ENCODE measurements at regions not wholly inside any gene's neighbourhood (a gene's known extent, or its start where the extent isn't known, plus 50 kb on each side); places are given as distances from the start of the nearest gene placed in this dataset.
"Not testable (repeated sequence)": the region's sequence is repeated elsewhere in the genome, so short reads cannot be mapped to it uniquely, and the experiment has no call there.

GRCh38 chr5:162916368-162916767, 521.0 kb upstream of the CCNG1 start:
- Histone ChIP-seq H3K27ac (no peak overlapping the region), H3K4me3 (no peak overlapping the region), H3K36me3 (no peaks in the 10 kb centered on the region), H3K9me3 (no peaks in the 10 kb centered on the region), H3K4me1 (no peaks in the 10 kb centered on the region), H3K27me3 (no peaks in the 10 kb centered on the region)
- TF ChIP-seq, protein P1, sequence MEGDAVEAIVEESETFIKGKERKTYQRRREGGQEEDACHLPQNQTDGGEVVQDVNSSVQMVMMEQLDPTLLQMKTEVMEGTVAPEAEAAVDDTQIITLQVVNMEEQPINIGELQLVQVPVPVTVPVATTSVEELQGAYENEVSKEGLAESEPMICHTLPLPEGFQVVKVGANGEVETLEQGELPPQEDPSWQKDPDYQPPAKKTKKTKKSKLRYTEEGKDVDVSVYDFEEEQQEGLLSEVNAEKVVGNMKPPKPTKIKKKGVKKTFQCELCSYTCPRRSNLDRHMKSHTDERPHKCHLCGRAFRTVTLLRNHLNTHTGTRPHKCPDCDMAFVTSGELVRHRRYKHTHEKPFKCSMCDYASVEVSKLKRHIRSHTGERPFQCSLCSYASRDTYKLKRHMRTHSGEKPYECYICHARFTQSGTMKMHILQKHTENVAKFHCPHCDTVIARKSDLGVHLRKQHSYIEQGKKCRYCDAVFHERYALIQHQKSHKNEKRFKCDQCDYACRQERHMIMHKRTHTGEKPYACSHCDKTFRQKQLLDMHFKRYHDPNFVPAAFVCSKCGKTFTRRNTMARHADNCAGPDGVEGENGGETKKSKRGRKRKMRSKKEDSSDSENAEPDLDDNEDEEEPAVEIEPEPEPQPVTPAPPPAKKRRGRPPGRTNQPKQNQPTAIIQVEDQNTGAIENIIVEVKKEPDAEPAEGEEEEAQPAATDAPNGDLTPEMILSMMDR (IDR thresholded peaks at IDR 0.05): no peak
- DNase-seq: no peak
- intact Hi-C loops (cut with DNase I; ENCODE audit: low total_unique reads): no loop called here

DNA sequence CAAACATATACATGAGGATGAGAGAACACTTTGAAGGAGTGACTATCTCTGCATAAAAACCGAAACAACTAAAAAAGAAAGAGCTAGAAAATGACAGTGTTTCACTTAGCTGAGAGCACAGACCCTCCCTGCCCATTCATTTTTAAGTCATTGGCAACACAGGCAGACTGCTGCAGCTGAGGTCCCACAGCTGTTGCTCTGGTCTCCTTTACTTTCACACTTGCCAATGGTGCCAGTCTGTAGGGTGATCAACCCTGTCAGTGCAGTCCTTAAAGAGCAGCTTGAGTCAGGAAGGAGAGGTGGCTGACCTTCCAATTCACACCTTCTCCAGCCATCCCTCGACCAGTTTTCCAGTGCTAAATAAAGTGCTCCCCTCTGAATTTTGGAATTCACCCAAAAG, 508.3 kb upstream of the CCNG1 start:
- H3K27me3 ChIP-seq: no peaks in the 10 kb centered on the region
- intact Hi-C loops (cut with DNase I; ENCODE audit: low total_unique reads): no loop called here

GRCh38 chr5:162931501-162931900, 505.9 kb upstream of the CCNG1 start:
- no peaks in the 10 kb centered on the region for H3K4me1 ChIP-seq
- no peaks in the 10 kb centered on the region for H3K27me3 ChIP-seq
- DNase-seq: no peak
- H3K27ac ChIP-seq: no peak overlapping the region
- no peak overlapping the region for H3K4me3 ChIP-seq
- intact Hi-C loops (cut with DNase I; ENCODE audit: low total_unique reads): no loop called here
- no peaks in the 10 kb centered on the region for H3K36me3 ChIP-seq
- no peaks in the 10 kb centered on the region for H3K9me3 ChIP-seq
- TF ChIP-seq, protein P1 (IDR thresholded peaks at IDR 0.05): no peak

More for the DNA sequence above, 508.3 kb upstream of the CCNG1 start:
- Histone ChIP-seq H3K27ac (no peak overlapping the region), H3K36me3 (no peaks in the 10 kb centered on the region), H3K4me1 (no peaks in the 10 kb centered on the region), H3K4me3 (no peak overlapping the region), H3K9me3 (no peaks in the 10 kb centered on the region)
- DNase-seq: no peak
- TF ChIP-seq, protein P1 (IDR thresholded peaks at IDR 0.05): no peak

- Histone ChIP-seq H3K4me3 (no peak overlapping the region), H3K4me1 (no peaks in the 10 kb centered on the region), H3K9me3 (no peaks in the 10 kb centered on the region), H3K27me3 (no peaks in the 10 kb centered on the region), H3K27ac (no peak overlapping the region), H3K36me3 (no peaks in the 10 kb centered on the region)
- intact Hi-C loops (cut with DNase I; ENCODE audit: low total_unique reads): no loop called here
- no peak for DNase-seq
- TF ChIP-seq, protein P1 (IDR thresholded peaks at IDR 0.05): no peak
Measured at GRCh38 chr5:162939991-162940390, 497.4 kb upstream of the CCNG1 start.

GRCh38 chr5:162948677-162949076, 488.7 kb upstream of the CCNG1 start:
- no peaks in the 10 kb centered on the region for H3K27me3 ChIP-seq
- H3K27ac ChIP-seq: no peak overlapping the region
- TF ChIP-seq, protein P1 (IDR thresholded peaks at IDR 0.05): no peak
- no peak overlapping the region for H3K4me3 ChIP-seq
- H3K9me3 ChIP-seq: no peaks in the 10 kb centered on the region
- DNase-seq: no peak
- no peaks in the 10 kb centered on the region for H3K36me3 ChIP-seq
- H3K4me1 ChIP-seq: no peaks in the 10 kb centered on the region
- intact Hi-C loops (cut with DNase I; ENCODE audit: low total_unique reads): no loop called here

DNA sequence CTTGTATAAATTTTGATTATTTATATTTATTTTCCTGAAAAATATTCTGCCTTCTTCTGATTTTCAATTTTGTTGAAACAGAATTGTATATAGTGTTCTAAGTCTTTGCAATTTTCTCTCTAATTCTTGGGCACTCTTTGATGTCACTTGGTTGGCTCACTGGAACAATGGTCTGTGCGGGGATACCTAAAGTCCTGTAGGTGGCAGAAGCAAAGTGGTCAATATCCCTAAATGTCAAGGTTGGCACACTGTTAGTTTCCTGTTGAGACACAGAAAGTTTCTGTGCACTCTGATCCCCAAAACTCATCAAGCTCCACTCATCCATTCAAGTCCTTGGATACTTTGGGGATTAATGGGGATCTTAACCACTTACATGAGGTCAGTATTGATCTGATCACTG, 480.8 kb upstream of the CCNG1 start:
- Histone ChIP-seq H3K27me3 (no peaks in the 10 kb centered on the region), H3K4me3 (no peak overlapping the region), H3K27ac (no peak overlapping the region), H3K36me3 (no peaks in the 10 kb centered on the region), H3K4me1 (no peaks in the 10 kb centered on the region), H3K9me3 (no peaks in the 10 kb centered on the region)
- TF ChIP-seq, protein P1 (IDR thresholded peaks at IDR 0.05): no peak
- no peak for DNase-seq
- intact Hi-C loops (cut with DNase I; ENCODE audit: low total_unique reads): no loop called here

DNA sequence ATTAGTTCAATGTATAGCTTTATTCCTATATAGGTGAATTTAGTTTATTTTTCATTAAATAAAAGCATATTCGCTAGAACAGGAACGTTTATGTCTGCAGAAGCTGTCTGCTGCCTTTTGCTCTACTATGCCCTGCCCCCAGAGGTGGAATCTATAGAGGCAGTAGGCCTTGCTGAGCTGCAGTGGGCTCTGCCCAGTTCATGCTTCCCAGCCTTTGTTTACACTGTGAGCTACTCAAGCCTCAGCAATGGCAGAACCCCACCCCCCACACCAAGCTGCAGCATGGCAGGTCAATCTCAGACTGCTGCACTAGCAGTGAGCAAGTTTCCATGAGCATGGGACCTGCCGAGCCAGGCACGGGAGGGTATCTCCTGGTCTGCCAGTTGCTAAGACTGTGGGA, 473.3 kb upstream of the CCNG1 start:
- intact Hi-C loops (cut with DNase I; ENCODE audit: low total_unique reads); H3K27me3 ChIP-seq; H3K36me3 ChIP-seq: not testable (repeated sequence)

More for the DNA sequence above, 473.3 kb upstream of the CCNG1 start:
- H3K4me1 ChIP-seq, H3K27ac ChIP-seq, DNase-seq, H3K4me3 ChIP-seq: not testable (repeated sequence)
- H3K9me3 ChIP-seq: peaks cover 0 to 13% (median 0%) of the 10 kb centered on the region in 3 donors
